IMR-90 (cell line): ENCODE measurements at regions not wholly inside any gene's neighbourhood (a gene's known extent, or its start where the extent isn't known, plus 50 kb on each side); places are given as distances from the start of the nearest gene placed in this dataset.

ENCODE experiments used
- ATAC-seq: fragments of 200-7000 bp; cut with Tn5 transposase; 2 replicates; pipeline ENCODE4 v1.9.1; 2020; ENCODE audit warnings: low read depth, mild to moderate bottlenecking, moderate library complexity
- BruUV-seq: library from RNA; stranded (reverse); fragments of 400-500 nt; replicated peaks from 2 replicates; lab custom pipeline; 2021; lab: Mats Ljungman, UMichigan
- CTCF ChIA-PET: fragments of 300-600 bp; formaldehyde crosslinking; extraction: SDS; loops from one replicate; lab custom pipeline; 2021; ENCODE audit warnings: antibody characterized with exemption; lab: Yijun Ruan, JAX
- POLR2A ChIA-PET: fragments of 300-600 bp; sonication (Branson Sonifier 250); formaldehyde crosslinking; loops from one replicate; lab custom pipeline; 2022; ENCODE audit warnings: antibody characterized with exemption; ENCODE audit not compliant: unreplicated experiment; lab: Charles Lee
- DNase-seq: peaks from one replicate; pipeline ENCODE4 v3.0.0; 2013
- H2AFZ ChIP-seq: replicated peaks from 2 replicates; pipeline ENCODE3; 2013; ENCODE audit warnings: low read length, mild to moderate bottlenecking; ENCODE audit not compliant: poor library complexity
- H2AK5ac ChIP-seq: 2 replicates; pipeline ENCODE4 v1.6.1; 2013; ENCODE audit warnings: low read depth, low read length, inconsistent platforms
- H2AK9ac ChIP-seq: replicated peaks from 2 replicates; pipeline ENCODE3; 2013; ENCODE audit warnings: mild to moderate bottlenecking, low read depth, low read length, moderate library complexity; ENCODE audit not compliant: poor library complexity
- H2BK120ac ChIP-seq: 2 replicates; pipeline ENCODE4 v1.6.1; 2013; ENCODE audit warnings: low read depth, low read length, inconsistent platforms
- H2BK15ac ChIP-seq: 3 replicates; pipeline ENCODE4 v1.6.1; 2013; ENCODE audit warnings: low read depth, low read length, inconsistent platforms
- H2BK20ac ChIP-seq: 2 replicates; pipeline ENCODE4 v1.6.1; 2013; ENCODE audit warnings: low read depth, mild to moderate bottlenecking, inconsistent platforms, low read length, moderate library complexity
- H2BK5ac ChIP-seq: 2 replicates; pipeline ENCODE4 v1.6.1; 2013; ENCODE audit warnings: mild to moderate bottlenecking, low read depth, low read length, inconsistent platforms; ENCODE audit not compliant: poor library complexity, severe bottlenecking
- H3K14ac ChIP-seq: replicated peaks from 2 replicates; pipeline ENCODE4 v1.6.1; 2013; ENCODE audit warnings: low read depth, low read length, inconsistent platforms
- H3K18ac ChIP-seq: 2 replicates; pipeline ENCODE4 v1.6.1; 2013; ENCODE audit warnings: low read depth, low read length, control low read depth
- H3K23ac ChIP-seq: 2 replicates; pipeline ENCODE4 v1.6.1; 2013; ENCODE audit warnings: low read depth, low read length, inconsistent platforms
- H3K27ac ChIP-seq: 2 replicates; pipeline ENCODE4 v1.5.1; 2013; ENCODE audit warnings: mild to moderate bottlenecking, control low read depth, low read length; ENCODE audit not compliant: insufficient read depth
- H3K27me3 ChIP-seq: 2 replicates; pipeline ENCODE4 v1.6.1; 2013; ENCODE audit warnings: low read length; ENCODE audit not compliant: control insufficient read depth, insufficient read depth
- H3K36me3 ChIP-seq: 2 replicates; pipeline ENCODE4 v1.6.1; 2013; ENCODE audit warnings: low read length, mixed read lengths; ENCODE audit not compliant: control insufficient read depth, insufficient read depth
- H3K4ac ChIP-seq: 2 replicates; pipeline ENCODE4 v1.6.1; 2013; ENCODE audit warnings: low read depth, low read length, inconsistent platforms
- H3K4me1 ChIP-seq: 2 replicates; pipeline ENCODE4 v1.6.1; 2013; ENCODE audit warnings: low read length, mixed read lengths; ENCODE audit not compliant: control insufficient read depth, insufficient read depth
- H3K4me2 ChIP-seq: 2 replicates; pipeline ENCODE4 v1.6.1; 2013; ENCODE audit warnings: low read depth, mild to moderate bottlenecking, control low read depth, low read length, moderate library complexity
- H3K4me3 ChIP-seq: 2 replicates; pipeline ENCODE4 v1.5.1; 2013; ENCODE audit warnings: low read depth, mild to moderate bottlenecking, control low read depth, low read length, moderate library complexity; ENCODE audit not compliant: insufficient read depth
- H3K56ac ChIP-seq: 2 replicates; pipeline ENCODE4 v1.6.1; 2013; ENCODE audit warnings: low read length, inconsistent platforms; ENCODE audit not compliant: insufficient read depth; ENCODE audit errors: extremely low read depth
- H3K79me1 ChIP-seq, 2 experiments: 2 replicates each; pipeline ENCODE4 v1.6.1; 2013; ENCODE audit warnings: low read length in 2 of 2, inconsistent platforms in 1 of 2, low read depth in 1 of 2
- H3K9ac ChIP-seq: 2 replicates; pipeline ENCODE4 v1.6.1; 2013; ENCODE audit warnings: low read depth, low read length, control low read depth
- H3K9me1 ChIP-seq: 2 replicates; pipeline ENCODE4 v1.6.1; 2013; ENCODE audit warnings: low read length, inconsistent platforms; ENCODE audit not compliant: insufficient read depth
- H3K9me3 ChIP-seq: 2 replicates; pipeline ENCODE4 v1.6.1; 2013; ENCODE audit warnings: low read length; ENCODE audit not compliant: control insufficient read depth, insufficient read depth
- H4K20me1 ChIP-seq: 2 replicates; pipeline ENCODE4 v1.6.1; 2013; ENCODE audit warnings: low read length, inconsistent platforms; ENCODE audit not compliant: insufficient read depth
- H4K5ac ChIP-seq: 2 replicates; pipeline ENCODE4 v1.6.1; 2013; ENCODE audit warnings: mild to moderate bottlenecking, low read depth, low read length, control low read depth
- H4K8ac ChIP-seq, 2 experiments: 2 replicates each; pipeline ENCODE4 v1.6.1; 2013; ENCODE audit warnings: low read depth in 2 of 2, low read length in 2 of 2, control low read depth in 1 of 2, inconsistent platforms in 1 of 2
- H4K91ac ChIP-seq: 2 replicates; pipeline ENCODE4 v1.6.1; 2013; ENCODE audit warnings: low read depth, low read length, inconsistent platforms; ENCODE audit not compliant: insufficient read depth
- BHLHE40 ChIP-seq: fragments of 150-350 bp; IDR thresholded peaks from 2 replicates; pipeline ENCODE4 v1.6.1; 2016; ENCODE audit warnings: mild to moderate bottlenecking, low read depth, low read length
- CEBPB ChIP-seq: IDR thresholded peaks from 2 replicates; pipeline ENCODE4 v1.6.1; 2012; ENCODE audit warnings: low read depth, low read length, improper control_type of control experiment
- FOS ChIP-seq: fragments of 150-350 bp; IDR thresholded peaks from 2 replicates; pipeline ENCODE4 v1.6.1; 2016; ENCODE audit warnings: low read depth, low read length
- WGBS, 2 experiments: methylation state at CpG; one replicate each; pipeline versions ENCODE4 v1.1.5 to v1.1.7; 2013; ENCODE audit warnings: missing lambda C conversion rate in 2 of 2; ENCODE audit not compliant: insufficient read length in 1 of 2; ENCODE audit errors: extremely low coverage in 2 of 2; 5-methylcytosine and 5-hydroxymethylcytosine counted together
- dilution Hi-C: fragments of 300-500 bp; cut with HindIII; formaldehyde crosslinking; loops from one replicate; pipeline ENCODE4 v1.14.3; 2018; ENCODE audit warnings: low sequenced_read_pairs; ENCODE audit not compliant: unreplicated experiment
- in situ Hi-C: fragments of 300-500 bp; cut with MboI; formaldehyde crosslinking; loops from 3 replicates; pipeline ENCODE4 v1.14.3; 2019; ENCODE audit warnings: low sequenced_read_pairs, inconsistent platforms, mixed read lengths
- intact Hi-C: fragments of 100-400 bp; cut with micrococcal nuclease; formaldehyde crosslinking; loops from 2 replicates; pipeline ENCODE4 v1.10.0; 2022

- Histone ChIP-seq H4K5ac (no peak overlapping the region), H4K91ac (peak overlapping the region; percentile 32; the same call in 1 of the 2 replicates), H2BK20ac (peak overlapping the region; percentile 41), H2AK9ac (no peak overlapping the region), H2AK5ac (no peak overlapping the region), H3K18ac (peak overlapping the region; percentile 66; the same call in 1 of the 2 replicates), H3K23ac (no peak overlapping the region), H3K79me1 (no peaks in the 10 kb centered on the region), H2BK5ac (peak overlapping the region; percentile 97), H3K4ac (peak overlapping the region; percentile 49; the same call in 1 of the 2 replicates), H3K4me3 (no peak overlapping the region), H3K56ac (no peak overlapping the region), H3K9ac (no peak overlapping the region), H4K20me1 (no peaks in the 10 kb centered on the region), H3K4me2 (peak overlapping the region; percentile 25; the same call in 1 of the 2 replicates), H3K9me3 (no peaks in the 10 kb centered on the region), H2BK15ac (no peak overlapping the region), H2AFZ (no peak overlapping the region), H4K8ac (peak overlapping the region in 1 of 2 experiments; percentile 23; a peak in 2 of 4 replicates), H3K27me3 (no peaks in the 10 kb centered on the region), H3K4me1 (peaks cover 10% of the 10 kb centered on the region), H3K9me1 (no peaks in the 10 kb centered on the region), H3K36me3 (no peaks in the 10 kb centered on the region), H3K14ac (no peak overlapping the region), H3K27ac (peak overlapping the region; percentile 45; the same call in 1 of the 2 replicates), H2BK120ac (peak overlapping the region; percentile 50; the same call in 1 of the 2 replicates)
- DNase-seq, result peak; percentile 84
- POLR2A ChIA-PET, result no interaction called here
- peak; percentile 94 for TF ChIP-seq CEBPB
- no peak for TF ChIP-seq BHLHE40
- TF ChIP-seq FOS, result peak; percentile 38; the same call in 1 of the 2 replicates
- CTCF ChIA-PET, result no interaction called here
- no CpG with 5 or more reads among the region's 1 CpG for WGBS, 2 experiments
- in situ Hi-C loops (no loop called here), intact Hi-C loops (no loop called here), dilution Hi-C loops (no loop called here)
- ATAC-seq, result peak; percentile 86
- no TSS peak for BruUV-seq
Measured at GRCh38 chr1:81142099-81142826, 658.5 kb upstream of the ADGRL2 start.
